OCI-M1 (cell line): ENCODE measurements at regions not wholly inside any gene's neighbourhood (a gene's known extent, or its start where the extent isn't known, plus 50 kb on each side); places are given as distances from the start of the nearest gene placed in this dataset.

Source experiments
- DNase-seq: peaks from one replicate; lab custom pipeline; 2025; lab: John Stamatoyannopoulos, UW

DNA sequence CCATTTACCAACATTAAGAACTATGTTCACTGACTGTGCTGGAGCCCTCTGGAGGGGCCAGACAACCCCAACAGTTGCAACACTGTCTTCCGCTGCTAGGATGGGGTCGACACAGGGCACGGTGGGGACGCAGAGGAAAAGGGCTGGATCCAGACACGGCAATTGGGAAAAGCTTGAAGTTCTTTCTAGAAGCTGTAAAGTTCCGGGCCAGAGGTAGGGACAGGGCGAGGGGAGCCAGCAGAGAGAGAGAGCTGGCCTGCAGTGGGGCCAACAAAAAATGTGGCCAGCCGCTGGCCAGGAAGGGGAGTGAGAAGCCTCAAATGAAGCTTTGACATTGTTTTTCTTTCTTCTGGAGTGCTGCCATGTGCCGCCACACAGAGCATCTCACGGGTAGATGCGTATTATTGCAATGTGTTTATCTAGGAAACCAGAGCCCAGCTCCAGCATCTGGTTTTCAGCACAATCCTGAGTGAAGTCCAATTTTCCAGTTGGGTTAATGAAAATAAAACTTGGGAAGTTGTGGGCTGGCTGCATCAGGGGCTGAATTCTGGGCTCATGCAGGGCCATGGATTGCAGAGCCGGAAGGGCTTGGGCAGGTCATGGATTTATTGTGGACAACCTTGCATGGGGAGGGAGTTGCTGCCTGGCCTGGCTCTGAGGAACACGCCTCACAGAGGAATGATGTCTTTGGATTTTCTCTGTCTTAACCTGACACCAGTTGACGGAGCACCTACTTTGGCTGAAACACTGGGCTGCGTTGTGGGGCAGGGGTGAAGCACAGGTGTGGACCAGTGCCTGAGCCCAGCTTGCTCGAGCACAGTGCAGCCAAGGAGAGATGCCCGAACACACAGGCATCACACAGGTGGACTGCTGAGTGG lies 67.6 kb upstream of the AMPD3 start:
- no peak for DNase-seq

DNA sequence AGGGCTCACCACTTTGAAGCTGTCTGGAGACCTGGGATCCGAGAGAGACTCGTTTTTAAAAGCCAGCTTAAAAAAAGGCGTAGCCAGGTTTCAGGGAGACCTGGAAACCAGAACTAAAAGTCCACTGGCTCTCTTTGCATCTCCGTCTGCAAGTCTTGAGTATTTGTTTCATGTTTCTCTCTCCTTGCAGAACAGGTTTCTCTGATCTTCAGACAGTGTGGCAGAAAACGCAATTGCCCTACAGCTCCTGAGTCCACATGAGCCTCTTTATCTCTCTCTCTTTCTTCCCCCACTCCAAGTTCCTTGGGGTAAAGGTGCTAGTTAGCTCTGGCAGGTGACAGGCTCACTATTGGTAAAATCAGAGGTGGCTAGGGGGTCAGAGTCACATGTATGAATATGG lies 67.0 kb upstream of the AMPD3 start:
- no peak for DNase-seq

DNA sequence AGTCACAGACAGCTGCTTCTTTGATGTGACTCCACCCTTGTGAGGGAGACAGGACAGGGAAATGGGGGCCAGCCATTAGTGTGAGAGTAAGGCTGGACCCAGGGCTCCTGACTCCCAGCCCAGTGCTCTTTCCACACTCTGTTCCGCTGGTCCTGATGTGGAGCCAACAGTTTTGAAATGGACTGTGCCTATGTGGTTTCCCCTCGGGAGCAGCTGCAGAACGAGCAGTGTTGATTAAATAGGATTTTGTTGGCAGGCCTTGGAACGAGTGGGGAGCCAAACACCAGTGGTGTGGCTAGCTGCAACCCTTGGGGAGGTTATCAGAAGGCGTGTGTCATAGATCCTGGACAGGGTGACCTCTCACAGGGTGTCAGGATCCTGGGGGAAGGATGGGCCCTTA lies 66.5 kb upstream of the AMPD3 start:
- DNase-seq = no peak

DNA sequence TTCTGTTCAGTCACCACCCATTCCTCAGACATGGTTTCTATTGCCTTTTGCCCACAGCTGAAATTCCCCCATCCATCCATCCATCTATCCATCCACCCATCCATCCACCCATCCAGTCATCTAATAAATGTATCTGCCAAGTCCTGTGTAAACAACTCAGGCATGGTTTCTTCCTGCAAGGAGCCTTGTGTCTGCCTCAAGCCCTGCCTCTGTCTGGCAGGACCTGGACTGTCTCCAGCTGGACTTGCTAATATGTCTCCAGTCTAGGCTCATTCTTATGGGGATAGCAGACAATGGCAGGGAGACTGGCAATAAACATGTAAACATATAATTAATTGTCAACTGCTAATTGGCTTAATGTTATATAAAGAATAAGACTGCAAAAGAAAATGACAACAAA lies 64.7 kb upstream of the AMPD3 start:
- no peak for DNase-seq

DNA sequence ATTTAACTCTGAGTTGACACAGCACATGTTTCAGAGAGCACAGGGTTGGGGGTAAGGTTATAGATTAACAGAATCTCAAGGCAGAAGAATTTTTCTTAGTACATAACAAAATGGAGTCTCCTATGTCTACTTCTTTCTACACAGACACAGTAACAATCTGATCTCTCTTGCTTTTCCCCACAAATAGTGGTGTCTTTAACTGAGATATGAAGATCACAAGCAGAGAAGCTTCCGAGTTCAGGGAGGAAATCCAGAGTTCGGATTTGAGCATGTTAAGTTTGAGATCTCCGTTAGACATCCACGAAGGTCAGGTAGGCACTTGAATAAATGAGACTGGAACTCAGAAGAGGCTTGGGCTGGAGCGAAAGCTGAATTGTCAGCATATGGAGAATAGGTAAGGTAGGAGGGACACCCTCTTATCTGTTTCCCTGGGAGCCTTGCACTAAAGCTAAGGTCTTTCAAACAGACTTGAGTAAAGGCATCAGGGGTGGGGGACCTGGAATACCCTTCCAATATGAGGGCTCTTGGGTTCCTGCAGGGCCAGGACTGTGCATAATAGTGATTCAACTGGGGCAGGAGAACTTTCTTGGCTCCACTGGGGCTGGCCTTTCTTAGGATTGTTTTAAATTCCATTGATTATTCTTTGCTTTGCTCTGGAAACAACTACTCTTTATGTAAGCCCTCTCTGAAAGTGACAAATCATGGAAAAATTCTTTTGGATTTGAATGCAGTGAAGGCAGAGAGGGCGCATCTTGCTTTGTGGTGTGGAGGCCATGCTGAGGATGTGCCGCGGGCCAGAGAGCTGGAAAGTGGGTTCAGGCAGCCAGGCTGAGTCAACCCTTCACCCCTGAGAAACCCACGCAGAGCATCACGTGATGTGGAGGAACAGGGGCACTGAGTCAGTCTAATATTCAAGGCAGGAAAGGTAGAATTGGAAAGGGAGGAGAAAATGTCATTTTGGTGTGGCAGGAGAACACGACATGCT lies 62.7 kb upstream of the AMPD3 start:
- DNase-seq = no peak

DNA sequence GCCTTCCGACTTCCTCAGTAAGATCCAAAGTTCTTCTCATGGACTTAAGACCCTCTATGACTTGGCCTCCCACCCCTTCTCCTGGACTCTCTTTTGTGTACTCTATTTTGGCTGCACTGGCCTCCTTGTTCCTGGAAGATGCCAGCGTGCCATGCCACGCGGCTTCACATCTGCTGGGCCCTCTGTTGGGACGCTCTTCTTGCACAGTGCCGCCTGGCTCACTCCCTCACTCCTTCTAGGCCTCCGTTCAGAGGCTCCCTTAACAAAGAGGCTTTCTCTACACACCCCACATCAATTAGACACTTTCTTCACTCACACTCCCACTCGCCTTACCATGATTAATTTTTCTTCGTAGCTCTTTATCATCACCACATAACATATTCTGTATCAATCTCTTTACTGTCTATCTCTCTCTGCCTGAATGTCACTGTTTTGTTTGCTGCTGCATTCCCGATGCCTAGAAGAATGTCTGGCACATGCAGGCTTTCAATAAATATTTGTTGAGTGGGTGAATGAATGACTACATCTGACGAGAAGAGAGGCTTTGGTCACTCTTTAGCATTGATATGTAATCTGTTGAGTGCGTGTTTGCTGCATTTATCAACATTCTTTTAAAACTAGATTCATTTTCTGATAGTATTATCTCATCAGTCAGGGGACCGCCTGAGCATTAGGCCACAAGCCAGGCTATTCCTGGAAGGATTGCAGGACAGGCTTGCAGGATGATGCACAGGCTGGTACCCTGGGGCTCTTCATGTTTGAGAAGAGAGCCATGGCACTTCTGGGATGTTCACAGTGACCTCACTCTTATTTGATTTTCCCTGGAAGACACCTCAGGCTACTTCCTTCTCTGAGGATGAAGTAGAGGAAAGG lies 60.6 kb upstream of the AMPD3 start:
- DNase-seq = no peak

DNA sequence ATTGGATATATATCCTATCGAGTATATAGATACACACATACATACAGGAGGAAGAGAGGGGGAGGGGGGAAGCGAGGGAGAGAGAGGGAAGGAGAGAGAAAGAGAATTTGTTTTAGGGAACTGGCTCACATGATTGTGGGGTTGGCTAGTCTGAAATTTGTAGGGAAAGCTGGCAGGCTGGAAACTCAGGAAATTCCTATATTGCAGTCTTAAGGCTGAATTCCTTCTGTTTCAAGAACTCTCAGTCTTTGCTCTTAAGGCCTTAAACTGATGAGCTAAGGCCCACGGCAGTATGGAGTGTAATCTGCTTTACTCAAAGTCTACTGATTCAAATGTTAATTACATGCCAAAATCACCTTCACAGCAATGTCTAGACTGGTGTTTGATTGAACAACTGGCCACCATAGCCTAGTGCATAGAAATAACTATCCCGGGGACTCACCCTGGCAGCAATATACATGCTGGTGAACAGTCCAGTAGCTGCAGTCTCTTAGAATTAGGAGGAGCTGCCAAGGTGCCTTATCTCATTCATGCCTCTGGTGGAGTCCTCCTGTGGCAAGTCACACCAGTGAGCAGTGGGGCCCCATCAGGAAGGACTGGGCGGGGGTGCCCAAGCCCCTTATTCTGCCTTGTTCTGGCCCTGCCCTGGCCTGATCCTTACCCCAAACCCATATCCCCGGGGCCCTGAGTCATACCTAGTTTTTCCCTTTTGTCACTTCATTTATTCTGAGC lies 59.7 kb upstream of the AMPD3 start:
- DNase-seq = no peak

DNA sequence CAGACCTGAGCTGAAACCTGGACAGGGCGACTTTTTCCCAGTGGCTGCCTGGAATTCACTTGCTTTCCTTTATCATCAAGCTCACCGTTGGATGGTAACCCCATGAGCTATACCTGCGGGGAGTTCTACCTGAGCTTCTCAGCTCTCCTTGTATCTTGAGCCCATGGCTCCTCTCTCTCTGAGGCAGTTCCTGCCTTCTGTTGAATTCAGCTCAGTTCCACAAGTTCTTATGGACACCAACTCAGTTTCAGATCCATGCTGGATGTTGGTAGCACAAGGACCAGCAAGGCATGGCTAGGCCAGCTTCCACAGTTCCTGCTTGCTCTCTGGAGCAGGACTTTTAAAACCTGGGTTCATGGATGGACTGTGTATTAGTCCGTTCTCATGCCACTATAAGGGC lies 58.3 kb upstream of the AMPD3 start:
- DNase-seq = no peak

DNA sequence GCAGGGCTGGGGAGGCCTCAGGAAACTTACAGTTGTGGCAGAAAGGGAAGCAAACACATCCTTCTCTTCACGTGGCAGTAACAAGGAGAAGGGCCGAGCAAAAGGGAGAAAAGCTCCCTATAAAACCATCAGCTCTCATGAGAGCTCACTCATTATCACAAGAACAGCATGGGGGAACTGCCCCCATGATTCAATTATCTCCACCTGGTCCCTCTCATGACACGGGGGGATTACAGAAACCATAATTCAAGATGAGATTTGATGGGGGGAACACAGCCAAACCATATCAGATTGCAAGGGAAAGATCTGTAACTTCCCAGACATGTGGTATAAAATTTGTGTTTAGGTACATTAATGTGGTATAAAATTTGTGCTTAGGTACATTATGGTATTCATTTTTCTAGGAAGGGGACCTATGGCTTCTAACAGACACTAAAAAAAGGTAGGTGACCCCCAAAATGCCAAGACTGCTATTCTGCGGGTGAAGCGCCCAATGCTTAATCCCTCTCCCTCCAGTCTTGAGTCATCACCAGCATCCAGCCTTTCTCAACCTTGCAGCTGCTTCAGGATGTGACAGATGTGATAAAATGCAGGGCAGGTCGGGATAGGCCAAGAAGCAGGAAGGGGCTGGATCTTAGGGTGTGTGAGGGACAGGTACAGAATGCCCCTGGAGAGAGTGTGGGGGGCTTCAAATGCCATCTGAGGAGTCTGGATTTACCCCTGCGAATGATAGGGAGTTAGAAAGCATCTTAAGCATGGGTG lies 57.7 kb upstream of the AMPD3 start:
- DNase-seq = no peak

DNA sequence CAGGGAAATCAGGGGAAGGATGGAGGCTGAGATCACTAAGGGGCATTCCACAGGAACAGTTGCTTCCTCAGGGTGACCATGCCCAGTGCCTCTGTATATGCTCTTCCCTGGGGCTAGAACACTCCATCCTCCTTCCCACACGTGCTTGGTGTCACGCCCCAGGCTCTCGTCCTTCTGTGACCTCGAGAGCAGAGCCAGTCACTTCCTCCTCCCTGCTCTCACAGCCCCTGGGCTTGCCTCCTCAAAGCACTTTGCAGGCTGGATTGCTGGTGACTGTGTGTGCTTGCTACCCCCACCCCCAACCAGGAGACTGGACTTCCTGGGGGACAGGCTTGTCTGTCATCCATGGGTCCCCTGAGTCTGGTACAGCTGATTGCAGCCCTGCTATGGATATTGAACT lies 56.5 kb upstream of the AMPD3 start:
- no peak for DNase-seq

DNA sequence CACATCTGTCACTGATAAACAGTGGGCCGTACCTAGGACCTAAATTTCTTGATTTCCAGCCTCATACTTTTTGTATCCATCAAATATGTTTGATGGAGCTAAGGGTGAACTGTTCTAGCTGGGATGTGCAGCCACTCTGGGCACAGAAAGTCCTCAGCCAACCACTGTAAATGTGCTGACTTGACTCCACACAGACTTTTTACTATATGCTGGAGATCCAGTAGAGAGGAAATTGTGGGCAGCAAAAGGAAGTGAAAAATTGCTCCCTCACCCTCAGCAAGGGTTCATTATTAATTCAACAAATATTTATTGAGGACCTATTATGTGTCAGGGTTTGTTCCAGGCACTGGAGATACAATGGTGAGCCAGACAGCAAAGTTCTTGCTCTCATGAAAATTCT lies 54.2 kb upstream of the AMPD3 start:
- no peak for DNase-seq

DNA sequence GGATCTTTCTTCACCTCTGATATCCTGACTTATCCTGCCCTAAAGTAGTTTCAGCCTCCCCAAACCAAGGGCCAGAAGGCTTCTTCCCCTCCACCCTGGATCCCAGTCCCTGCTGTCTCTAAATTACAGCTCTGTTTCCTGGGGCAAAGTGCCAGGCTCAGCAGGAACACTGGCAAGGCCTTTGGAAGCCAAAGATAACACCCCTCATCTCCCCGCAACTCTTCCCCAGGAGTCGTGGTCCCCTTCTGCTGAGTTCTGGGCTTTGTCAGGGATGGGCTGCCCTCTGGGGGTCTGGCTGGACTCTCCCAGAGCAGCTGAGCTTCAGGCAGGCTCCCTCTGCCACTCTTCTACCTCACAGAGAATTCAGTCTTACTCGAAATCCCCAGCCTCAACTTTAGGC lies 53.8 kb upstream of the AMPD3 start:
- DNase-seq = no peak

DNA sequence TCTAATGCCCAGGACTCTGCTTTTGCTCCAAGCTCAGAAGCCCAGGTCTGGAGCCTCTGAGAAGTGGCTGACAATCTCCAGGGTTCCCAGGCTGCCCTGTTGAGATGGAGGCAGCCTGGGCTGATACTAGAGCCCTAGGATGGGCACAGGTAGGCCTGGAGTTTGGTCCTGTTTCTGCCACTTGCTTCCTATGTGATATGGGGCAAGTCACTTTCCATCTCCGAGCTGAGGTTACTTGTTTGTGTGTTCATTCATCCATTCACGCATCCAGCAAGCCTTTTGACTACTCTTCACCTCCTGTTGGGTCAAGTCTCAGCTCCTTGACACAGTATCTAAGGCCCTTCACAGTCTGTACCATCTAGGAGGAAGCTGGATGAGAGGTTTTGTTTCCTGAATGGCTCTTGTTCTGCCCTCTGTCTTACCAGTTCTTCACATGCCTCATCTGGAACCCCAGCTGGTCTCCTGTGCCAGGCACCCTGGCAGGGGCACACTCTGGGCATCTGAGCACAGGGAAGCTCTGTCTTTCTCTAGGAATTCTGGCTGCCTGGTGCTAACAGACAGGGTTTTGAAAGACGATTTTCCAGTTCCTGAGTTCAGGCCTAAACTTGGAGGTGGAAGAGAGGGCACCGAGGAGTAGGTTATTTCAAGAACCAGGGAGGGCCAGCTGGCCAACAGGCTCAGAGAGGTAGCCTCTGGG lies 53.2 kb upstream of the AMPD3 start:
- DNase-seq = no peak
